Peyer's patch (tissue), 4 donors: ENCODE measurements at regions not wholly inside any gene's neighbourhood (a gene's known extent, or its start where the extent isn't known, plus 50 kb on each side); places are given as distances from the start of the nearest gene placed in this dataset.

Experiments used
- POLR2A ChIP-seq, 2 donors: fragments of 450-650 bp; IDR thresholded peaks; one replicate each; pipeline ENCODE4 v1.5.1; 2017; ENCODE audit warnings: antibody characterized with exemption in 2 of 2, mild to moderate bottlenecking in 2 of 2, moderate library complexity in 2 of 2
- TF ChIP-seq, protein P1 (sequence below), 6 experiments: fragments of 450-650 bp in 4 of 6; fragments of 200-600 bp in 2 of 6; sonication (generic) in 1 of 6; IDR thresholded peaks; one replicate each; pipeline ENCODE4 v1.5.1; 2017 to 2019; ENCODE audit warnings: antibody characterized with exemption in 6 of 6, mild to moderate bottlenecking in 3 of 6, moderate library complexity in 1 of 6

DNA sequence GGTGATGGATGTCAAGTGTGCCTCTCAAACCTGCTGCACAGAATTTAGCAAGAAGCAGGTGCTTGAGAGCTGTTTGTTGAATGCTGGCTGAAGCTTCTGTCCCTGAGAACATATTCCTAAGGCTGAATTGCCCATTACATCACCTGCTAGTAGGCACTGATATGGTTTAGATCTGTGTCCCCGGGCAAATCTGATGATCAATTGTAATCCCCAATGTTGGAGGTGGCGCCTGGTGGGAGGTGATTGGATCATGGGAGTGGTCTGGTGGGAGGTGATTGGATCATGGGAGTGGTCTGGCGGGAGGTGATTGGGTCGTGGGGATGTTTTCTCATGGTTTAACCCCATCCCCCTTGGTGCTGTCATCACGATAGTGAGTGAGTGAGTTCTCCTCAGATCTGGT is 128.0 kb downstream of the HRH4 start:
- TF ChIP-seq, protein P1, sequence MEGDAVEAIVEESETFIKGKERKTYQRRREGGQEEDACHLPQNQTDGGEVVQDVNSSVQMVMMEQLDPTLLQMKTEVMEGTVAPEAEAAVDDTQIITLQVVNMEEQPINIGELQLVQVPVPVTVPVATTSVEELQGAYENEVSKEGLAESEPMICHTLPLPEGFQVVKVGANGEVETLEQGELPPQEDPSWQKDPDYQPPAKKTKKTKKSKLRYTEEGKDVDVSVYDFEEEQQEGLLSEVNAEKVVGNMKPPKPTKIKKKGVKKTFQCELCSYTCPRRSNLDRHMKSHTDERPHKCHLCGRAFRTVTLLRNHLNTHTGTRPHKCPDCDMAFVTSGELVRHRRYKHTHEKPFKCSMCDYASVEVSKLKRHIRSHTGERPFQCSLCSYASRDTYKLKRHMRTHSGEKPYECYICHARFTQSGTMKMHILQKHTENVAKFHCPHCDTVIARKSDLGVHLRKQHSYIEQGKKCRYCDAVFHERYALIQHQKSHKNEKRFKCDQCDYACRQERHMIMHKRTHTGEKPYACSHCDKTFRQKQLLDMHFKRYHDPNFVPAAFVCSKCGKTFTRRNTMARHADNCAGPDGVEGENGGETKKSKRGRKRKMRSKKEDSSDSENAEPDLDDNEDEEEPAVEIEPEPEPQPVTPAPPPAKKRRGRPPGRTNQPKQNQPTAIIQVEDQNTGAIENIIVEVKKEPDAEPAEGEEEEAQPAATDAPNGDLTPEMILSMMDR (IDR thresholded peaks at IDR 0.05): no peak
- no peak for TF ChIP-seq POLR2A (IDR thresholded peaks at IDR 0.05)
